Endodermal cell (in vitro differentiated cells): ENCODE measurements at regions not wholly inside any gene's neighbourhood (a gene's known extent, or its start where the extent isn't known, plus 50 kb on each side); places are given as distances from the start of the nearest gene placed in this dataset.
A peak's percentile ranks its signal among the peaks of the same experiment; 100 is the strongest.

ENCODE experiments used
- DNase-seq: peaks from one replicate; pipeline ENCODE4 v3.0.0-alpha.2; 2017
- H3K27ac ChIP-seq: 2 replicates; pipeline ENCODE4 v1.5.1; 2013; ENCODE audit warnings: mild to moderate bottlenecking, low read depth, low read length, moderate library complexity
- H3K27me3 ChIP-seq: 2 replicates; pipeline ENCODE4 v1.6.1; 2013; ENCODE audit warnings: mild to moderate bottlenecking, low read length, moderate library complexity; ENCODE audit not compliant: insufficient read depth, control insufficient read depth, poor library complexity, severe bottlenecking
- H3K36me3 ChIP-seq: 2 replicates; pipeline ENCODE4 v1.7.0; 2013; ENCODE audit warnings: mild to moderate bottlenecking, low read length, moderate library complexity; ENCODE audit not compliant: control insufficient read depth, insufficient read depth
- H3K4me1 ChIP-seq: one replicate; pipeline ENCODE4 v1.7.0; 2013; ENCODE audit warnings: low read length; ENCODE audit not compliant: control insufficient read depth, insufficient read depth
- H3K4me3 ChIP-seq: 2 replicates; pipeline ENCODE4 v1.5.1; 2013; ENCODE audit warnings: mild to moderate bottlenecking, low read length, moderate library complexity
- H3K9ac ChIP-seq: 2 replicates; pipeline ENCODE4 v1.6.1; 2013; ENCODE audit warnings: mild to moderate bottlenecking, low read length, moderate library complexity; ENCODE audit not compliant: poor library complexity, severe bottlenecking; ENCODE audit errors: extremely low read depth
- H3K9me3 ChIP-seq: 2 replicates; pipeline ENCODE4 v1.6.1; 2013; ENCODE audit warnings: mild to moderate bottlenecking, low read length, moderate library complexity; ENCODE audit not compliant: control insufficient read depth
- H3K27ac Mint-ChIP-seq: 2 replicates; pipeline ENCODE4 v1.8.0; 2020; ENCODE audit warnings: mixed read lengths
- H3K27me3 Mint-ChIP-seq: 2 replicates; pipeline ENCODE4 v1.8.0; 2021; ENCODE audit warnings: mild to moderate bottlenecking, mixed read lengths; ENCODE audit not compliant: insufficient read depth
- H3K36me3 Mint-ChIP-seq: 2 replicates; pipeline ENCODE4 v1.8.0; 2020; ENCODE audit warnings: low read depth, mixed read lengths
- H3K4me1 Mint-ChIP-seq: 2 replicates; pipeline ENCODE4 v1.8.0; 2020; ENCODE audit warnings: mixed read lengths
- H3K4me3 Mint-ChIP-seq: 2 replicates; pipeline ENCODE4 v1.8.0; 2020; ENCODE audit warnings: mild to moderate bottlenecking, moderate library complexity, mixed read lengths
- H3K9me3 Mint-ChIP-seq: 2 replicates; pipeline ENCODE4 v1.8.0; 2020; ENCODE audit warnings: mild to moderate bottlenecking, mixed read lengths
- WGBS, 2 experiments: methylation state at CpG; one replicate each; pipeline versions ENCODE4 v1.1.5 to v1.1.7; 2013; ENCODE audit warnings: missing lambda C conversion rate in 2 of 2, mixed read lengths in 1 of 2; ENCODE audit not compliant: insufficient coverage in 1 of 2, insufficient read length in 1 of 2; 5-methylcytosine and 5-hydroxymethylcytosine counted together
- TF ChIP-seq, protein P1 (sequence below): fragments of 200-600 bp; sonication (generic); conservative IDR thresholded peaks from 2 replicates; pipeline ENCODE4 v1.5.0; 2021; ENCODE audit warnings: antibody characterized with exemption, mild to moderate bottlenecking

DNA sequence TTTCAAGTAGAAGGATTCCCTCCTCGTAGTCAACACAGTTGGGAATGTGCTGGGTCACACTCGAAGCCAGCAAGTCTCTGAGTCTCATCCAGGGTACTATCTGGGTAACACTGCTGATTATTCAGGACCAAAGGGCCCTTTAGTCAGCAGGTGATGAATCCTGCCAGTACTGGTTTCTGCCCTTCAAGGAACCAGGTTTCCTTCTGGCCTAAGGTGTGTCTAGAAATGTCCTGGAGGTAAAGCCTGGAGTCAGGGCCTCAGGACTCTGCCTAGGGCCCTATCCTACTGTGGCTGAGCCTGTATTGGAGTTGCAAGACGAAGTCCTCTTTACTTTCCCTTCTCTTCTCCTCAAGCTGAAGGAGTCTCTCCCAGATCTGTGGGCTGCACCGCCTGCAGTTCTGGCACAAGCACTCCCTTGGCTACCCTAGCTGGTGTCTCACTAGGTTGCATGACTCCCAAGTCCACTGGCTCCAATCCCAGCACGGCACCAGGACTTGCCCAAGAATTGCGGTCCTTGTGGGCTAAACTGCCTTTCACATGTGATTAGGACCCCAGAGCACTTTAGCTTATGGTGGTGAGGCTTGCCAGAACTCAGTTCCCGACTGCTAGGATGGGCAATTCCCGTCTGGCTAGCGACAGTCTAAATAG lies 193.7 kb upstream of the PDE3A start:
- Mint-ChIP-seq H3K9me3 (no peaks in the 10 kb centered on the region), H3K27ac (no peak overlapping the region), H3K4me1 (no peaks in the 10 kb centered on the region), H3K36me3 (no peaks in the 10 kb centered on the region), H3K27me3 (peaks cover 5% of the 10 kb centered on the region), H3K4me3 (no peak overlapping the region)
- TF ChIP-seq, protein P1, sequence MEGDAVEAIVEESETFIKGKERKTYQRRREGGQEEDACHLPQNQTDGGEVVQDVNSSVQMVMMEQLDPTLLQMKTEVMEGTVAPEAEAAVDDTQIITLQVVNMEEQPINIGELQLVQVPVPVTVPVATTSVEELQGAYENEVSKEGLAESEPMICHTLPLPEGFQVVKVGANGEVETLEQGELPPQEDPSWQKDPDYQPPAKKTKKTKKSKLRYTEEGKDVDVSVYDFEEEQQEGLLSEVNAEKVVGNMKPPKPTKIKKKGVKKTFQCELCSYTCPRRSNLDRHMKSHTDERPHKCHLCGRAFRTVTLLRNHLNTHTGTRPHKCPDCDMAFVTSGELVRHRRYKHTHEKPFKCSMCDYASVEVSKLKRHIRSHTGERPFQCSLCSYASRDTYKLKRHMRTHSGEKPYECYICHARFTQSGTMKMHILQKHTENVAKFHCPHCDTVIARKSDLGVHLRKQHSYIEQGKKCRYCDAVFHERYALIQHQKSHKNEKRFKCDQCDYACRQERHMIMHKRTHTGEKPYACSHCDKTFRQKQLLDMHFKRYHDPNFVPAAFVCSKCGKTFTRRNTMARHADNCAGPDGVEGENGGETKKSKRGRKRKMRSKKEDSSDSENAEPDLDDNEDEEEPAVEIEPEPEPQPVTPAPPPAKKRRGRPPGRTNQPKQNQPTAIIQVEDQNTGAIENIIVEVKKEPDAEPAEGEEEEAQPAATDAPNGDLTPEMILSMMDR = no peak
- DNase-seq = peak; percentile 47
- Histone ChIP-seq H3K27ac (no peak overlapping the region), H3K9me3 (no peaks in the 10 kb centered on the region), H3K4me1 (no peaks in the 10 kb centered on the region), H3K4me3 (no peak overlapping the region), H3K9ac (no peak overlapping the region), H3K36me3 (no peaks in the 10 kb centered on the region), H3K27me3 (peaks cover 47% of the 10 kb centered on the region)
- WGBS, 2 experiments = 89 to 100% methylated on average over 6 to 9 of the region's 9 CpGs

DNA sequence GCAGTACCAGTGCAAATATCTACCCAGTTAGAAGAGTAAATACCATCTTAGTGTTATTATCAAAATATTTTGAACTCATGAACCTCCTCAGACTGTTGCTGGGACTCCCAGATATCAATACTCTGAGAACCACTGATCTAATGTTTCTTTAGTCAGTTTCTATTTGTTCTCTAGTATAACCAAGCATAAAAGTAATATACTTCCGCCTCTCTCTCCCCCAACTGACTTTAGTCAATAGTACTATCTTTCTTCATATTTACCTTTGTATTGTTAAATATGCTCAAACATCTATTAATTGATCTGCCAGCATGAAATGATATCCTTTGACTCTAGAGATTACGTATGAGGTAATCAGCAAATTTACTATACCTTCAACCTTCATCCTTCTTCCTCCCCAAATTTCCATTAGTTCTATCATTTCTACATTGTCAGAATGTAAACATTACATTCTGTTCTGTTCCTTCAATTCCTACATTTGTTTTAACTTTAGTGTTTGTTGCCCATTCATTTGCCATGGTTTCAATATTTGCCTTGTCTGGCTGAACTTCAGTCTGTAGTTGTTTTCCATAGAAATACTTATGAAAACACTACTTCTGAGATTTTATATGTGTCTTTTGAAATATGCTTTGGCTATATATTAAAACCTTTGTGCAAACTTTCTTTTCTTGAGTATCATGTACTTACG lies 192.5 kb upstream of the PDE3A start:
- TF ChIP-seq, protein P1 = no peak
- no peak overlapping the region for H3K27ac Mint-ChIP-seq
- no peaks in the 10 kb centered on the region for H3K36me3 ChIP-seq

DNA sequence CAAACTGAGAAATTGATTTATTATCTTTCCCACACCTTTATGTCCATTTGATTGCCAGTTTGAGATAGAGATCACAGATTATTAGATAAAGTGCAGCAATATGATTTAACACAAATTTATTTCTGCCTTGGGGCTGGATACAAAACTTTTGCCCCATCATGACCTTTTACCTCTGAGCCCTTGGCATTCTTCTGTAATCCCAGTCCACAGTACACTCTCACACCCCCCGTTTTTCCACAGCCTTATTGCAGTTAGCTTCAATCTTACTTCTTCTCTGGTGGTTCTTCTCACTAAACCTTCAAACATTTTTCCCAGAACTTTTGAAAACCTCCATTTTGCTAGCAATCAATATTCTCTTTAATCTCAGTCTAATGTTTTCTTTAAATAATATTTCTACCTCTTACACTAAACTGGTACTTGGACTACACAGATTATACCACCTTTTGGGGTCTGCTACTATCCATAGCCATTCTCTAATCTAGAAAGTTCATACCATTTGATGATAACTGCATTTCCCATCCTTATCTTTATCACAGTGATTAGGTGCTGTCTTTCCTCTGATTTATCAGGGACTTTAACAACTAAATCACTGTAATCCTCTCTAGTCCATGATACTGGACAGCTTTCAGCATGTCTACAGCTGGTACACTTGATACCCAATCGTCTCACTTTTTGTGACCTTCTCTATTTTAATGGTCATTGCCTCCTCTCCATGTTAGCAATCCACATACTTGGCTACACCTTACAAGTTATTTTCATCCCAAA lies 186.7 kb upstream of the PDE3A start:
- no peaks in the 10 kb centered on the region for H3K9me3 Mint-ChIP-seq
- H3K4me3 Mint-ChIP-seq = no peak overlapping the region
- no peaks in the 10 kb centered on the region for H3K36me3 Mint-ChIP-seq
- no peak overlapping the region for H3K27ac Mint-ChIP-seq
- peaks cover 83% of the 10 kb centered on the region for H3K27me3 ChIP-seq
- H3K36me3 ChIP-seq = no peaks in the 10 kb centered on the region
- TF ChIP-seq, protein P1 = no peak
- H3K9ac ChIP-seq = no peak overlapping the region
- H3K4me3 ChIP-seq = no peak overlapping the region
- 85 to 93% methylated on average over 2 of the region's 2 CpGs for WGBS, 2 experiments
- no peaks in the 10 kb centered on the region for H3K9me3 ChIP-seq
- no peak for DNase-seq
- H3K4me1 ChIP-seq = no peaks in the 10 kb centered on the region
- peaks cover 18% of the 10 kb centered on the region for H3K4me1 Mint-ChIP-seq
- peaks cover 26% of the 10 kb centered on the region for H3K27me3 Mint-ChIP-seq
- no peak overlapping the region for H3K27ac ChIP-seq

More for the DNA sequence above, 192.5 kb upstream of the PDE3A start:
- Histone ChIP-seq H3K9ac (no peak overlapping the region), H3K4me3 (no peak overlapping the region), H3K27me3 (peaks cover 59% of the 10 kb centered on the region), H3K4me1 (no peaks in the 10 kb centered on the region), H3K9me3 (no peaks in the 10 kb centered on the region), H3K27ac (no peak overlapping the region)
- no peaks in the 10 kb centered on the region for H3K4me1 Mint-ChIP-seq
- H3K4me3 Mint-ChIP-seq = no peak overlapping the region
- no peaks in the 10 kb centered on the region for H3K9me3 Mint-ChIP-seq
- WGBS, 2 experiments = 99 to 100% methylated on average over 1 to 3 of the region's 3 CpGs
- DNase-seq = no peak
- H3K36me3 Mint-ChIP-seq = no peaks in the 10 kb centered on the region
- peaks cover 13% of the 10 kb centered on the region for H3K27me3 Mint-ChIP-seq
